H1 (cell line): ENCODE measurements at regions not wholly inside any gene's neighbourhood (a gene's known extent, or its start where the extent isn't known, plus 50 kb on each side); places are given as distances from the start of the nearest gene placed in this dataset.

Source experiments
- CTCF ChIA-PET: fragments of 300-600 bp; sonication (Branson Sonifier 250); formaldehyde crosslinking; loops from one replicate; lab custom pipeline; 2021; ENCODE audit not compliant: partially characterized antibody; lab: Charles Lee
- POLR2A ChIA-PET: fragments of 300-600 bp; sonication (Branson Sonifier 250); formaldehyde crosslinking; loops from one replicate; lab custom pipeline; 2021; ENCODE audit warnings: inconsistent platforms; ENCODE audit not compliant: partially characterized antibody; lab: Charles Lee
- DNase-seq, 2 experiments: peaks; one replicate each; pipeline versions ENCODE4 v3.0.0 to v3.0.0-alpha.2; 2010 to 2022; ENCODE audit warnings: low spot score in 2 of 2, low read depth in 1 of 2, mixed read lengths in 1 of 2
- FAIRE-seq: peaks from 2 replicates; lab custom pipeline; 2011; peaks lifted over from hg19 to GRCh38; lab: Jason Lieb, UNC
- H2AFZ ChIP-seq: 2 replicates; pipeline ENCODE4 v1.8.1; 2012; ENCODE audit warnings: low read length, inconsistent platforms
- H2AK5ac ChIP-seq: 2 replicates; pipeline ENCODE4 v1.6.1; 2013; ENCODE audit warnings: low read depth, low read length
- H2BK120ac ChIP-seq: replicated peaks from 2 replicates; pipeline ENCODE3; 2013; ENCODE audit warnings: low read depth, low read length, inconsistent platforms
- H2BK12ac ChIP-seq: 2 replicates; pipeline ENCODE4 v1.6.1; 2013; ENCODE audit warnings: low read depth, low read length
- H2BK15ac ChIP-seq: 2 replicates; pipeline ENCODE4 v1.6.1; 2013; ENCODE audit warnings: low read length
- H2BK20ac ChIP-seq: 2 replicates; pipeline ENCODE4 v1.6.1; 2013; ENCODE audit warnings: low read length
- H2BK5ac ChIP-seq: 2 replicates; pipeline ENCODE4 v1.6.1; 2013; ENCODE audit warnings: low read depth, low read length
- H3K14ac ChIP-seq: 2 replicates; pipeline ENCODE4 v1.6.1; 2013; ENCODE audit warnings: inconsistent platforms; ENCODE audit not compliant: insufficient read length
- H3K18ac ChIP-seq: 2 replicates; pipeline ENCODE4 v1.6.1; 2013; ENCODE audit warnings: low read length; ENCODE audit errors: extremely low read depth
- H3K23ac ChIP-seq: 2 replicates; pipeline ENCODE4 v1.6.1; 2013; ENCODE audit warnings: inconsistent platforms; ENCODE audit not compliant: insufficient read length
- H3K23me2 ChIP-seq: 2 replicates; pipeline ENCODE4 v1.6.1; 2013; ENCODE audit warnings: low read depth, low read length
- H3K27ac ChIP-seq: 2 replicates; pipeline ENCODE4 v1.6.1; 2011; ENCODE audit warnings: low read depth, low read length, inconsistent platforms
- H3K27me3 ChIP-seq, 4 experiments: replicated peaks in 1 of 4; 1 replicate in 1 of 4; 2 replicates in 3 of 4; pipeline versions ENCODE4 v1.6.1 to v1.8.1; 2011 to 2013; ENCODE audit warnings: low read length in 3 of 4, mild to moderate bottlenecking in 3 of 4, inconsistent platforms in 2 of 4, mixed read lengths in 2 of 4, moderate library complexity in 1 of 4; ENCODE audit not compliant: control insufficient read depth in 3 of 4, insufficient read depth in 3 of 4; ENCODE audit errors: extremely low read depth in 1 of 4
- H3K36me3 ChIP-seq, 4 experiments: 2 replicates each; pipeline versions ENCODE4 v1.6.1 to v1.8.1; 2011 to 2013; ENCODE audit warnings: mild to moderate bottlenecking in 4 of 4, low read length in 3 of 4, moderate library complexity in 2 of 4, control low read depth in 1 of 4, inconsistent platforms in 1 of 4; ENCODE audit not compliant: insufficient read depth in 4 of 4, control insufficient read depth in 2 of 4
- H3K4ac ChIP-seq: replicated peaks from 2 replicates; pipeline ENCODE3; 2013; ENCODE audit warnings: low read length, low read depth, mixed read lengths, inconsistent platforms; ENCODE audit not compliant: insufficient read length
- H3K4me1 ChIP-seq, 4 experiments: replicated peaks in 1 of 4; 1 replicate in 1 of 4; 2 replicates in 3 of 4; pipeline versions ENCODE4 v1.6.1 to v1.8.1; 2011 to 2013; ENCODE audit warnings: low read length in 3 of 4, inconsistent platforms in 2 of 4, mixed read lengths in 1 of 4; ENCODE audit not compliant: insufficient read depth in 4 of 4, control insufficient read depth in 3 of 4
- H3K4me2 ChIP-seq, 2 experiments: 2 replicates each; pipeline versions ENCODE4 v1.6.1 to v1.8.1; 2011 to 2013; ENCODE audit warnings: low read depth in 2 of 2, low read length in 2 of 2, control low read depth in 1 of 2, inconsistent platforms in 1 of 2, mild to moderate bottlenecking in 1 of 2; ENCODE audit not compliant: insufficient read depth in 1 of 2
- H3K4me3 ChIP-seq, 4 experiments: fragments of 200-600, 300-600 bp in 1 of 4; sonication (generic), shearing (Covaris generic), sonication (Bioruptor Twin) in 1 of 4; 2 replicates each; pipeline versions ENCODE4 v1.5.1 to v1.8.1; 2011 to 2016; ENCODE audit warnings: low read length in 4 of 4, low read depth in 3 of 4, control low read depth in 2 of 4, inconsistent platforms in 2 of 4, mild to moderate bottlenecking in 2 of 4, mixed read lengths in 1 of 4, moderate library complexity in 1 of 4; ENCODE audit not compliant: insufficient read depth in 2 of 4; ENCODE audit errors: extremely low read depth in 1 of 4
- H3K56ac ChIP-seq: replicated peaks from 2 replicates; pipeline ENCODE3; 2013; ENCODE audit warnings: low read depth, mild to moderate bottlenecking, mixed read lengths, low read length, inconsistent platforms; ENCODE audit not compliant: insufficient read length
- H3K79me1 ChIP-seq: 2 replicates; pipeline ENCODE4 v1.6.1; 2013; ENCODE audit warnings: low read depth, low read length, control low read depth
- H3K79me2 ChIP-seq, 2 experiments: 2 replicates each; pipeline versions ENCODE4 v1.6.1 to v1.8.1; 2012 to 2013; ENCODE audit warnings: low read length in 2 of 2, mild to moderate bottlenecking in 2 of 2, inconsistent platforms in 1 of 2; ENCODE audit not compliant: insufficient read depth in 2 of 2, control insufficient read depth in 1 of 2
- H3K9ac ChIP-seq, 4 experiments: replicated peaks in 1 of 4; 1 replicate in 1 of 4; 2 replicates in 3 of 4; pipeline versions ENCODE4 v1.6.1 to v1.8.1; 2011 to 2013; ENCODE audit warnings: low read depth in 3 of 4, low read length in 3 of 4, control low read depth in 2 of 4, mild to moderate bottlenecking in 2 of 4, moderate library complexity in 2 of 4, inconsistent platforms in 1 of 4; ENCODE audit errors: extremely low read depth in 1 of 4
- H3K9me3 ChIP-seq, 2 experiments: 2 replicates each; pipeline versions ENCODE4 v1.6.1 to v1.8.1; 2012 to 2013; ENCODE audit warnings: mild to moderate bottlenecking in 2 of 2, moderate library complexity in 2 of 2, control low read depth in 1 of 2, inconsistent platforms in 1 of 2, low read depth in 1 of 2, low read length in 1 of 2, mixed read lengths in 1 of 2; ENCODE audit not compliant: insufficient read depth in 2 of 2
- H4K20me1 ChIP-seq, 2 experiments: replicated peaks in 1 of 2; 2 replicates each; pipeline versions ENCODE3 to v1.8.1; 2011 to 2013; ENCODE audit warnings: inconsistent platforms in 2 of 2, low read length in 2 of 2, mild to moderate bottlenecking in 1 of 2; ENCODE audit not compliant: insufficient read depth in 2 of 2, control insufficient read depth in 1 of 2
- H4K5ac ChIP-seq: 2 replicates; pipeline ENCODE4 v1.6.1; 2013; ENCODE audit warnings: low read length, low read depth, mixed read lengths, inconsistent platforms; ENCODE audit not compliant: insufficient read length
- H4K8ac ChIP-seq: 2 replicates; pipeline ENCODE4 v1.8.0; 2013; ENCODE audit warnings: mild to moderate bottlenecking, moderate library complexity, low read length, inconsistent platforms; ENCODE audit not compliant: insufficient read depth; ENCODE audit errors: extremely low read depth
- H4K91ac ChIP-seq: replicated peaks from 2 replicates; pipeline ENCODE3; 2013; ENCODE audit warnings: low read length, mixed read lengths, inconsistent platforms; ENCODE audit not compliant: insufficient read length
- BCL11A ChIP-seq, 2 experiments: IDR thresholded peaks; one replicate each; pipeline ENCODE4 v1.6.1; 2011; ENCODE audit warnings: low read depth in 2 of 2, low read length in 2 of 2, mild to moderate bottlenecking in 2 of 2
- CEBPB ChIP-seq: IDR thresholded peaks from 2 replicates; pipeline ENCODE4 v1.6.1; 2012; ENCODE audit warnings: low read depth, low read length
- CHD1 ChIP-seq: IDR thresholded peaks from 2 replicates; pipeline ENCODE4 v1.6.1; 2012; ENCODE audit warnings: low read depth, low read length, improper control_type of control experiment
- CREB1 ChIP-seq: IDR thresholded peaks from 2 replicates; pipeline ENCODE4 v1.6.1; 2012; ENCODE audit warnings: inconsistent platforms
- GABPA ChIP-seq: IDR thresholded peaks from 2 replicates; pipeline ENCODE4 v1.6.1; 2011; ENCODE audit warnings: mild to moderate bottlenecking, low read length, moderate library complexity, borderline replicate concordance; ENCODE audit not compliant: insufficient read depth
- HDAC2 ChIP-seq, 2 experiments: fragments of 300-600 bp in 1 of 2; sonication (generic) in 1 of 2; IDR thresholded peaks; 2 replicates each; pipeline ENCODE4 v1.6.1; 2011 to 2012; ENCODE audit warnings: low read depth in 2 of 2, low read length in 2 of 2, mild to moderate bottlenecking in 2 of 2, moderate library complexity in 2 of 2, borderline replicate concordance in 1 of 2, inconsistent platforms in 1 of 2
- KDM5A ChIP-seq: fragments of 200-600 bp; IDR thresholded peaks from 2 replicates; pipeline ENCODE4 v1.7.1; 2012; ENCODE audit warnings: mild to moderate bottlenecking, low read length, inconsistent platforms, mixed read lengths
- MAX ChIP-seq: IDR thresholded peaks from 2 replicates; pipeline ENCODE4 v1.6.1; 2012; ENCODE audit warnings: inconsistent platforms
- PHF8 ChIP-seq: fragments of 200-600 bp; sonication (generic); conservative IDR thresholded peaks from 2 replicates; pipeline ENCODE4 v1.7.1; 2012; ENCODE audit warnings: low read depth, mild to moderate bottlenecking, inconsistent platforms, low read length, moderate library complexity
- POLR2A ChIP-seq, 2 experiments: IDR thresholded peaks; 1 replicate in 1 of 2; 2 replicates in 1 of 2; pipeline ENCODE4 v1.6.1; 2011; ENCODE audit warnings: low read depth in 2 of 2, low read length in 2 of 2, mild to moderate bottlenecking in 2 of 2; ENCODE audit errors: control extremely low read depth in 1 of 2
- RBBP5 ChIP-seq: IDR thresholded peaks from 2 replicates; pipeline ENCODE4 v1.7.1; 2012; ENCODE audit warnings: low read depth, mild to moderate bottlenecking, inconsistent platforms, low read length, moderate library complexity, borderline replicate concordance
- SIN3A ChIP-seq, 2 experiments: IDR thresholded peaks in 1 of 2; conservative IDR thresholded peaks in 1 of 2; 2 replicates each; pipeline ENCODE4 v1.6.1; 2011 to 2012; ENCODE audit warnings: low read length in 2 of 2, improper control_type of control experiment in 1 of 2, low read depth in 1 of 2, mild to moderate bottlenecking in 1 of 2
- SP1 ChIP-seq: IDR thresholded peaks from 2 replicates; pipeline ENCODE4 v1.6.1; 2011; ENCODE audit warnings: low read depth, low read length
- ZNF274 ChIP-seq: IDR thresholded peaks from 2 replicates; pipeline ENCODE4 v1.7.0; 2012; ENCODE audit warnings: low read length, borderline replicate concordance; ENCODE audit errors: extremely low read depth
- WGBS, 2 experiments: shearing (Covaris generic) in 1 of 2; methylation state at CpG; one replicate each; pipeline versions ENCODE4 v1.1.6 to v1.1.7; 2013 to 2015; ENCODE audit warnings: low lambda C conversion rate in 2 of 2, mixed read lengths in 2 of 2, inconsistent platforms in 1 of 2, low coverage in 1 of 2, missing lambda C conversion rate in 1 of 2; ENCODE audit not compliant: insufficient replicate concordance in 2 of 2, insufficient coverage in 1 of 2, insufficient read length in 1 of 2; ENCODE audit errors: extremely low coverage in 1 of 2, missing lambda C conversion rate in 1 of 2; 5-methylcytosine and 5-hydroxymethylcytosine counted together
- TF ChIP-seq, protein P1 (sequence below): IDR thresholded peaks from 2 replicates; pipeline ENCODE4 v1.6.1; 2011; ENCODE audit warnings: low read depth, mild to moderate bottlenecking, low read length; ENCODE audit not compliant: insufficient read depth

DNA sequence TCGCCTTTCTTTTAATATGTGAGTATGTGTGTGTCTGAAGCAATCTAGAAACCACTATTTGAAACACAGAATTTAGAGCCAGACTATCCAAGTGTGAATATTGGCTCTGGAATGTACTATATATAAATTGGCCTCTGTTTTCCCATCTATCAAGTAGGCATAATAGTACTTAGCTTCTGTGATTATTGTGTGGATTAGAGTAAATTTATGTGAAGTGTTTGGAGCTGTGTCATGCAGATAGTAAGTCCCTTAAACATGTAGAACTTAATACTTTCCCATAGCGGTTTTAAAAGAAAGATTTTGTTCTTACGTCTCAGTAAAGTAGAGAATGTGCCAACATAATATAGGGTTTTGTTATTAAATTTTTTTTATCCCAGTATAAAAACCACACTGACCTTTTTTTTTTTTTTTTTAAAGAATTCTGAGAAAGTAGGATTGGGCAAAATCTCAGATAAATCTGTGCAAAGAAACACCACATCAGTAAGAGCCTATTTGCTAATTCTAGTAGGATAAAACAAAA, 432.3 kb downstream of the RFC3 start:
- H4K91ac ChIP-seq, result no peak overlapping the region
- DNase-seq (no peak), FAIRE-seq (no peak)
- no peak overlapping the region for H2AFZ ChIP-seq
- no peaks in the 10 kb centered on the region for H3K9me3 ChIP-seq
- no peaks in the 10 kb centered on the region for H3K27me3 ChIP-seq
- H3K4me1 ChIP-seq, result no peaks in the 10 kb centered on the region
- H3K23me2 ChIP-seq, result no peaks in the 10 kb centered on the region
- no peak overlapping the region for H3K4ac ChIP-seq
- no peak overlapping the region for H3K56ac ChIP-seq
- H3K9ac ChIP-seq, result no peak overlapping the region
- H2BK12ac ChIP-seq, result no peak overlapping the region
- WGBS, 2 experiments, result 88% methylated on average over 3 of the region's 3 CpGs; no CpG with 5 or more reads in 1 of the 2 experiments
- no peak overlapping the region for H3K4me3 ChIP-seq
- no peaks in the 10 kb centered on the region for H3K79me1 ChIP-seq
- POLR2A ChIA-PET, result no interaction called here
- H3K23ac ChIP-seq, result no peak overlapping the region
- no peak overlapping the region for H3K27ac ChIP-seq
- no peak overlapping the region for H2BK120ac ChIP-seq
- no peak overlapping the region for H4K5ac ChIP-seq
- CTCF ChIA-PET, result no interaction called here
- no peak overlapping the region for H3K18ac ChIP-seq
- no peak overlapping the region for H4K8ac ChIP-seq
- no peaks in the 10 kb centered on the region for H4K20me1 ChIP-seq
- TF ChIP-seq KDM5A (no peak), PHF8 (no peak), SIN3A (conservative IDR thresholded peaks at IDR 0.05 in 1 of 2, IDR thresholded peaks at IDR 0.05 in 1 of 2; ENCODE audit: low read depth in 1 of 2, low read length in 2 of 2) (no peak), SP1 (no peak), GABPA (no peak), RBBP5 (no peak), POLR2A (IDR thresholded peaks at IDR 0.05; ENCODE audit: control extremely low read depth in 1 of 2, low read depth in 2 of 2, low read length in 2 of 2) (no peak), MAX (no peak), CREB1 (no peak), BCL11A (IDR thresholded peaks at IDR 0.05; ENCODE audit: low read depth in 2 of 2, low read length in 2 of 2) (no peak), ZNF274 (no peak), CEBPB (no peak), HDAC2 (IDR thresholded peaks at IDR 0.05; ENCODE audit: borderline replicate concordance in 1 of 2, low read depth in 2 of 2, low read length in 2 of 2) (no peak), CHD1 (no peak)
- TF ChIP-seq, protein P1, sequence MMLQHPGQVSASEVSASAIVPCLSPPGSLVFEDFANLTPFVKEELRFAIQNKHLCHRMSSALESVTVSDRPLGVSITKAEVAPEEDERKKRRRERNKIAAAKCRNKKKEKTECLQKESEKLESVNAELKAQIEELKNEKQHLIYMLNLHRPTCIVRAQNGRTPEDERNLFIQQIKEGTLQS, result no peak
- no peak overlapping the region for H2BK15ac ChIP-seq
- no peak overlapping the region for H2AK5ac ChIP-seq
- no peaks in the 10 kb centered on the region for H3K36me3 ChIP-seq
- no peak overlapping the region for H2BK20ac ChIP-seq
- no peak overlapping the region for H2BK5ac ChIP-seq
- H3K14ac ChIP-seq, result no peak overlapping the region
- H3K79me2 ChIP-seq, result no peaks in the 10 kb centered on the region
- H3K4me2 ChIP-seq, result no peak overlapping the region
